ENCODE measurements at regions not wholly inside any gene's neighbourhood (a gene's known extent, or its start where the extent isn't known, plus 50 kb on each side); places are given as distances from the start of the nearest gene placed in this dataset.

GRCh38 chr12:77273898-77274297 is 208.5 kb upstream of the E2F7 start:
- no peak for TF ChIP-seq SIN3A (IDR thresholded peaks at IDR 0.05; ENCODE audit: borderline replicate concordance in 2 of 2, control insufficient read depth in 1 of 2, low read depth in 2 of 2, low read length in 2 of 2)
- TF ChIP-seq HMGXB4 (CRISPR knock-in tag; IDR thresholded peaks at IDR 0.05): no peak
- no peak for TF ChIP-seq ELF2 (CRISPR knock-in tag; IDR thresholded peaks at IDR 0.05)
- TF ChIP-seq, protein P1, sequence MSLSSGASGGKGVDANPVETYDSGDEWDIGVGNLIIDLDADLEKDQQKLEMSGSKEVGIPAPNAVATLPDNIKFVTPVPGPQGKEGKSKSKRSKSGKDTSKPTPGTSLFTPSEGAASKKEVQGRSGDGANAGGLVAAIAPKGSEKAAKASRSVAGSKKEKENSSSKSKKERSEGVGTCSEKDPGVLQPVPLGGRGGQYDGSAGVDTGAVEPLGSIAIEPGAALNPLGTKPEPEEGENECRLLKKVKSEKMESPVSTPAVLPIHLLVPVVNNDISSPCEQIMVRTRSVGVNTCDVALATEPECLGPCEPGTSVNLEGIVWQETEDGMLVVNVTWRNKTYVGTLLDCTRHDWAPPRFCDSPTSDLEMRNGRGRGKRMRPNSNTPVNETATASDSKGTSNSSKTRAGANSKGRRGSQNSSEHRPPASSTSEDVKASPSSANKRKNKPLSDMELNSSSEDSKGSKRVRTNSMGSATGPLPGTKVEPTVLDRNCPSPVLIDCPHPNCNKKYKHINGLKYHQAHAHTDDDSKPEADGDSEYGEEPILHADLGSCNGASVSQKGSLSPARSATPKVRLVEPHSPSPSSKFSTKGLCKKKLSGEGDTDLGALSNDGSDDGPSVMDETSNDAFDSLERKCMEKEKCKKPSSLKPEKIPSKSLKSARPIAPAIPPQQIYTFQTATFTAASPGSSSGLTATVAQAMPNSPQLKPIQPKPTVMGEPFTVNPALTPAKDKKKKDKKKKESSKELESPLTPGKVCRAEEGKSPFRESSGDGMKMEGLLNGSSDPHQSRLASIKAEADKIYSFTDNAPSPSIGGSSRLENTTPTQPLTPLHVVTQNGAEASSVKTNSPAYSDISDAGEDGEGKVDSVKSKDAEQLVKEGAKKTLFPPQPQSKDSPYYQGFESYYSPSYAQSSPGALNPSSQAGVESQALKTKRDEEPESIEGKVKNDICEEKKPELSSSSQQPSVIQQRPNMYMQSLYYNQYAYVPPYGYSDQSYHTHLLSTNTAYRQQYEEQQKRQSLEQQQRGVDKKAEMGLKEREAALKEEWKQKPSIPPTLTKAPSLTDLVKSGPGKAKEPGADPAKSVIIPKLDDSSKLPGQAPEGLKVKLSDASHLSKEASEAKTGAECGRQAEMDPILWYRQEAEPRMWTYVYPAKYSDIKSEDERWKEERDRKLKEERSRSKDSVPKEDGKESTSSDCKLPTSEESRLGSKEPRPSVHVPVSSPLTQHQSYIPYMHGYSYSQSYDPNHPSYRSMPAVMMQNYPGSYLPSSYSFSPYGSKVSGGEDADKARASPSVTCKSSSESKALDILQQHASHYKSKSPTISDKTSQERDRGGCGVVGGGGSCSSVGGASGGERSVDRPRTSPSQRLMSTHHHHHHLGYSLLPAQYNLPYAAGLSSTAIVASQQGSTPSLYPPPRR (CRISPR knock-in tag; IDR thresholded peaks at IDR 0.05; ENCODE audit: borderline replicate concordance): no peak
- no peak for TF ChIP-seq ZBTB33 (CRISPR knock-in tag; IDR thresholded peaks at IDR 0.05)
- no peak for TF ChIP-seq PATZ1 (CRISPR knock-in tag; IDR thresholded peaks at IDR 0.05; ENCODE audit: borderline replicate concordance)
- no peak for TF ChIP-seq FIP1L1 (IDR thresholded peaks at IDR 0.05; ENCODE audit: low read depth, low read length, poor library complexity, severe bottlenecking)
